OCI-LY7 (cell line): ENCODE measurements at regions not wholly inside any gene's neighbourhood (a gene's known extent, or its start where the extent isn't known, plus 50 kb on each side); places are given as distances from the start of the nearest gene placed in this dataset.
"Not testable (repeated sequence)": the region's sequence is repeated elsewhere in the genome, so short reads cannot be mapped to it uniquely, and the experiment has no call there.

Experiments used
- BruUV-seq: library from RNA; stranded (reverse); fragments of 400-500 nt; replicated peaks from 2 replicates; lab custom pipeline; 2021; lab: Mats Ljungman, UMichigan
- CTCF ChIA-PET: fragments of 300-600 bp; sonication (Branson Sonifier 250); formaldehyde crosslinking; loops from one replicate; lab custom pipeline; 2022; ENCODE audit warnings: antibody characterized with exemption; ENCODE audit not compliant: unreplicated experiment; lab: Charles Lee
- POLR2A ChIA-PET: fragments of 300-600 bp; sonication (Branson Sonifier 250); formaldehyde crosslinking; loops from one replicate; lab custom pipeline; 2022; ENCODE audit warnings: antibody characterized with exemption; lab: Charles Lee
- DNase-seq: peaks from one replicate; pipeline ENCODE4 v3.0.0-alpha.2; 2015; ENCODE audit warnings: low spot score
- H2AFZ ChIP-seq: fragments of 200-600 bp; sonication (generic), shearing (Covaris generic); 2 replicates; pipeline ENCODE4 v1.6.1; 2014; ENCODE audit warnings: mild to moderate bottlenecking, antibody characterized with exemption, low read length, moderate library complexity
- H3K27ac ChIP-seq: fragments of 200-600 bp; sonication (generic); 2 replicates; pipeline ENCODE4 v1.5.1; 2014; ENCODE audit warnings: mixed run types, low read depth, mild to moderate bottlenecking, moderate library complexity, low read length, inconsistent platforms; ENCODE audit not compliant: poor library complexity, severe bottlenecking
- H3K36me3 ChIP-seq: fragments of 200-600 bp; sonication (generic); 2 replicates; pipeline ENCODE4 v1.6.1; 2014; ENCODE audit warnings: mild to moderate bottlenecking, antibody characterized with exemption, low read length, moderate library complexity, mixed read lengths; ENCODE audit not compliant: insufficient read depth
- H3K4me1 ChIP-seq: fragments of 200-600 bp; sonication (generic); 2 replicates; pipeline ENCODE4 v1.5.1; 2014; ENCODE audit warnings: mild to moderate bottlenecking, low read length; ENCODE audit not compliant: insufficient read depth, poor library complexity, severe bottlenecking
- H3K4me2 ChIP-seq: fragments of 200-600 bp; sonication (generic); 2 replicates; pipeline ENCODE4 v1.6.1; 2014; ENCODE audit warnings: mild to moderate bottlenecking, low read length
- H3K4me3 ChIP-seq: fragments of 200-600 bp; sonication (generic); 2 replicates; pipeline ENCODE4 v1.5.1; 2014; ENCODE audit warnings: mild to moderate bottlenecking, low read depth, low read length; ENCODE audit not compliant: poor library complexity, severe bottlenecking
- H3K79me2 ChIP-seq: fragments of 200-600 bp; sonication (generic); 2 replicates; pipeline ENCODE4 v1.6.1; 2016; ENCODE audit warnings: low read depth, mild to moderate bottlenecking, low read length, moderate library complexity, mixed read lengths; ENCODE audit not compliant: insufficient read depth
- H3K9me2 ChIP-seq: fragments of 200-600 bp; sonication (generic); 2 replicates; pipeline ENCODE4 v1.6.1; 2016; ENCODE audit warnings: mild to moderate bottlenecking, low read length, mixed read lengths; ENCODE audit not compliant: insufficient read depth
- H3K9me3 ChIP-seq: fragments of 200-600 bp; sonication (generic); 2 replicates; pipeline ENCODE4 v1.6.1; 2014; ENCODE audit warnings: mild to moderate bottlenecking, mixed run types, low read length, mixed read lengths
- H4K20me1 ChIP-seq: fragments of 200-600 bp; sonication (generic); 2 replicates; pipeline ENCODE4 v1.6.1; 2014; ENCODE audit warnings: mild to moderate bottlenecking, antibody characterized with exemption, low read length, moderate library complexity, mixed read lengths; ENCODE audit not compliant: insufficient read depth
- EZH2phosphoT487 ChIP-seq: fragments of 200-600 bp; sonication (generic); IDR thresholded peaks from 2 replicates; pipeline ENCODE4 v1.6.1; 2018; ENCODE audit warnings: low read depth, borderline replicate concordance, mild to moderate bottlenecking, mixed run types, antibody characterized with exemption, low read length, moderate library complexity, mixed read lengths
- intact Hi-C: fragments of 100-400 bp; cut with micrococcal nuclease; formaldehyde crosslinking; loops from one replicate; pipeline ENCODE4 v1.10.0; 2022; ENCODE audit not compliant: unreplicated experiment
- TF ChIP-seq, protein P1 (sequence below): fragments of 200-600 bp; sonication (generic); conservative IDR thresholded peaks from 2 replicates; pipeline ENCODE4 v1.5.1; 2014; ENCODE audit warnings: mild to moderate bottlenecking, antibody characterized with exemption, low read length, moderate library complexity, mixed read lengths

DNA sequence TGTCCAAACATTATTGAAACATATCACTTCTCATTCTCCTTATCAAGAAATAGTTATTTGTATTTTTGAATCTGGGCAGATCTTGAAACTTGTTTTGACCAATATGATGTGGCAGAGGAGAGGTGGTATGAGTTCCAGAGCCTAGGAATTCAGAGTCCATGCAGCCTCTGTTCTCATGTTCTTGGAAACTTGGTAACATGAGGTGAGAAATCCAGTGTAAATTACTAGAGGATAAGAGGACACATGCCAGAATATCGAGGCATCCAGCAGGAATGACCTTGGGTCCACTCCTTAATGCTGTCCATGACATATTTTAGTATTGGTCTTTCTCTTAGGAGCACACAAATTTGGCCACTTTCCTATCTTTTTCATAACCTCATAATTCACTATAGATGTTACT, 1374.6 kb downstream of the FSCB start:
- Histone ChIP-seq H3K79me2 (no peaks in the 10 kb centered on the region), H3K9me2 (no peaks in the 10 kb centered on the region), H4K20me1 (no peaks in the 10 kb centered on the region), H3K4me3 (no peak overlapping the region), H3K4me2 (no peak overlapping the region), H3K9me3 (peaks cover 6% of the 10 kb centered on the region; the same call in 1 of the 2 replicates), H3K36me3 (no peaks in the 10 kb centered on the region), H3K4me1 (no peaks in the 10 kb centered on the region), H3K27ac (no peak overlapping the region), H2AFZ (no peak overlapping the region)
- DNase-seq = no peak
- BruUV-seq = no TSS peak
- no peak for TF ChIP-seq EZH2phosphoT487
- TF ChIP-seq, protein P1, sequence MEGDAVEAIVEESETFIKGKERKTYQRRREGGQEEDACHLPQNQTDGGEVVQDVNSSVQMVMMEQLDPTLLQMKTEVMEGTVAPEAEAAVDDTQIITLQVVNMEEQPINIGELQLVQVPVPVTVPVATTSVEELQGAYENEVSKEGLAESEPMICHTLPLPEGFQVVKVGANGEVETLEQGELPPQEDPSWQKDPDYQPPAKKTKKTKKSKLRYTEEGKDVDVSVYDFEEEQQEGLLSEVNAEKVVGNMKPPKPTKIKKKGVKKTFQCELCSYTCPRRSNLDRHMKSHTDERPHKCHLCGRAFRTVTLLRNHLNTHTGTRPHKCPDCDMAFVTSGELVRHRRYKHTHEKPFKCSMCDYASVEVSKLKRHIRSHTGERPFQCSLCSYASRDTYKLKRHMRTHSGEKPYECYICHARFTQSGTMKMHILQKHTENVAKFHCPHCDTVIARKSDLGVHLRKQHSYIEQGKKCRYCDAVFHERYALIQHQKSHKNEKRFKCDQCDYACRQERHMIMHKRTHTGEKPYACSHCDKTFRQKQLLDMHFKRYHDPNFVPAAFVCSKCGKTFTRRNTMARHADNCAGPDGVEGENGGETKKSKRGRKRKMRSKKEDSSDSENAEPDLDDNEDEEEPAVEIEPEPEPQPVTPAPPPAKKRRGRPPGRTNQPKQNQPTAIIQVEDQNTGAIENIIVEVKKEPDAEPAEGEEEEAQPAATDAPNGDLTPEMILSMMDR = no peak
- CTCF ChIA-PET = no interaction called here
- POLR2A ChIA-PET = interaction anchor here (0.9 kb wide), 1 partner anchor 20 kb away, joined by 3 read pairs; no protein-coding TSS in a partner anchor
- intact Hi-C loops = no loop called here

DNA sequence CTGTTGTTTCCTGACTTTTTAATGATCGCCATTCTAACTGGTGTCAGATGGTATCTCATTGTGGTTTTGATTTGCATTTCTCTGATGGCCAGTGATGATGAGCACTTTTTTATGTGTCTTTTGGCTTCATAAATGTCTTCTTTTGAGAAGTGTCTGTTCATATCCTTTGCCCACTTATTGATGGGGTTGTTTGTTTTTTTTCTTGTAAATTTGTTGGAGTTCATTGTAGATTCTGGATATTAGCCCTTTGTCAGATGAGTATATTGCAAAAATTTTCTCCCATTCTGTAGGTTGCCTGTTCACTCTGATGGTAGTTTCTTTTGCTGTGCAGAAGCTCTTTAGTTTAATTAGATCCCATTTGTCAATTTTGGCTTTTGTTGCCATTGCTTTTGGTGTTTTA, 1378.7 kb downstream of the FSCB start:
- BruUV-seq, intact Hi-C loops, H3K27ac ChIP-seq: not testable (repeated sequence)

DNA sequence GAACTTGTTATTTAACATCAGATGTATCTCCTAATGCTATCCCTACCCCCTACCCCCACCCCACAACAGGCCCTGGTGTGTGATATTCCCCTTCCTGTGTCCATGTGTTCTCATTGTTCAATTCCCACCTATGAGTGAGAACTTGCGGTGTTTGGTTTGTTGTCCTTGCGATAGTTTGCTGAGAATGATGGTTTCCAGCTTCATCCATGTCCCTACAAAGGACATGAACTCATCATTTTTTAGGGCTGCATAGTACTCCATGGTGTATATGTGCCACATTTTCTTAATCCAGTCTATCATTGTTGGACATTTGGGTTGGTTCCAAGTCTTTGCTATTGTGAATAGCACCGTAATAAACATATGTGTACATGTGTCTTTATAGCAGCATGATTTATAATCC, 1379.2 kb downstream of the FSCB start:
- H3K27ac ChIP-seq, H3K4me3 ChIP-seq, intact Hi-C loops, H3K4me2 ChIP-seq, H3K36me3 ChIP-seq, DNase-seq, H2AFZ ChIP-seq, H4K20me1 ChIP-seq, H3K9me3 ChIP-seq, CTCF ChIA-PET, H3K79me2 ChIP-seq, BruUV-seq, H3K4me1 ChIP-seq, POLR2A ChIA-PET, H3K9me2 ChIP-seq: not testable (repeated sequence)

More for the DNA sequence above, 1378.7 kb downstream of the FSCB start:
- H3K36me3 ChIP-seq, H3K4me2 ChIP-seq, H3K79me2 ChIP-seq, CTCF ChIA-PET, DNase-seq, H3K9me3 ChIP-seq, H3K9me2 ChIP-seq, H3K4me3 ChIP-seq, H2AFZ ChIP-seq, H3K4me1 ChIP-seq, POLR2A ChIA-PET, H4K20me1 ChIP-seq: not testable (repeated sequence)

DNA sequence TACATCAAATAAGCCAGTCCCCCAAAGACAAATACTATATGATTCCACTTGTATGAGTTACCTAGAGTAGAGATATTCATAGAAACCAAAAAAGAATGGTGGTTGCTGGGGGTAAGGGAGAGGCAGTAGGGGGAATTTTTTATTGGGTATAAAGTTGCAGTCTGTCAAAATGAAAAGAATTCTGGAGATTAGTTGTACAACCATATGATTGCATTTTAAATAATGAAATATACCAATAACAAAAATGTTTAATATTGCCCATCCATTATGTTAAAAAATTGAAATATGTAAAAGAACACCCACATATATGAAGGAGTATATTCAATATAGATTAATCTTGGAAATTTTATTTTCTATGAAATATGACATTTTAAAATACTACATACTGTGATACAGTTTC, 1383.5 kb downstream of the FSCB start:
- no peaks in the 10 kb centered on the region for H4K20me1 ChIP-seq
- no peaks in the 10 kb centered on the region for H3K79me2 ChIP-seq
- POLR2A ChIA-PET = no interaction called here
- no peaks in the 10 kb centered on the region for H3K36me3 ChIP-seq
- H3K4me2 ChIP-seq = no peak overlapping the region
- H3K4me1 ChIP-seq = no peaks in the 10 kb centered on the region
- no peak overlapping the region for H3K4me3 ChIP-seq
- CTCF ChIA-PET = no interaction called here
- TF ChIP-seq, protein P1 = no peak
- TF ChIP-seq EZH2phosphoT487 = no peak
- H3K9me2 ChIP-seq = no peaks in the 10 kb centered on the region
- BruUV-seq = no TSS peak
- intact Hi-C loops = no loop called here
- DNase-seq = no peak
- H2AFZ ChIP-seq = no peak overlapping the region
- H3K9me3 ChIP-seq = 0 out of 2 replicates have a peak, but pooled peaks cover 4% of the 10 kb centered on the region
- H3K27ac ChIP-seq = no peak overlapping the region
